ENCODE measurements at regions not wholly inside any gene's neighbourhood (a gene's known extent, or its start where the extent isn't known, plus 50 kb on each side); places are given as distances from the start of the nearest gene placed in this dataset.

DNA sequence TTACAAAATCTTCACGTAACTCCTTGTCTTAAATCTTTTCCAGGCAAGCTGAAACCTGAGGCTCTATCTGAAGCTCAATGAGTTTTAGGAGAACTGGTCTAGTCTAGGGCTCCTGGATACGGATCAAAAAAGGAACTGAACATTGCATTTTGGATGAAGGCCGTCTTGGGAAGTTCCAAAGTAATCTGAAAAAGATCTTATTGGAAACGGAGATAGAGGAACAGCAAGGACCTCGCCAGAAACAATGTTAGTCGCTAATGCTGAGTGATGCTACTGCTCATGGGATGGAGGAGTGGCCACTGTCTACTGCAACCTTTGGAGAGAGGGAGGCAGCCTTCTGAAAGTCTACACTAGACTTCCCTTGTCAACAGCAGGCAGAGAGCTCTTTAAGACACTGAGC lies 91.4 kb upstream of the ATXN1 start:
- DNase-seq (ENCODE audit: low spot score), result no peak
- BruUV-seq (replicated peaks), result no TSS peak
- H3K36me3 ChIP-seq (ENCODE audit: insufficient read depth, low read length, poor library complexity, severe bottlenecking), result no peaks in the 10 kb centered on the region
- peaks cover 47% of the 10 kb centered on the region for H3K4me1 ChIP-seq (ENCODE audit: insufficient read depth, low read length, poor library complexity, severe bottlenecking)
- POLR2A ChIA-PET (ENCODE audit: low non-redundant PET), result interaction anchor here (0.6 kb wide), 2 partner anchors 50 to 80 kb away, joined by 3 to 6 read pairs; no protein-coding TSS in a partner anchor
- CTCF ChIA-PET, result no interaction called here
- no peak overlapping the region for H3K27ac ChIP-seq (ENCODE audit: low read depth, low read length, poor library complexity, severe bottlenecking)
- H3K9me3 ChIP-seq (ENCODE audit: low read depth, low read length, poor library complexity, severe bottlenecking), result no peaks in the 10 kb centered on the region
- no peaks in the 10 kb centered on the region for H3K27me3 ChIP-seq (replicated peaks; ENCODE audit: insufficient read depth, low read depth, low read length, poor library complexity)
- intact Hi-C loops (cut with micrococcal nuclease; ENCODE audit: unreplicated experiment), result no loop called here
- H3K4me3 ChIP-seq (ENCODE audit: low read depth, low read length, poor library complexity, severe bottlenecking), result no peak overlapping the region
- TF ChIP-seq CTCF (conservative IDR thresholded peaks at IDR 0.05; ENCODE audit: low read depth, low read length) (no peak), EZH2 (IDR thresholded peaks at IDR 0.05; ENCODE audit: borderline replicate concordance, low read depth, low read length, poor library complexity, severe bottlenecking) (no peak)

GRCh38 chr6:16851758-16852157 lies 90.5 kb upstream of the ATXN1 start:
- H3K36me3 ChIP-seq (ENCODE audit: insufficient read depth, low read length, poor library complexity, severe bottlenecking), result no peaks in the 10 kb centered on the region
- BruUV-seq (replicated peaks), result no TSS peak
- no peak for DNase-seq (ENCODE audit: low spot score)
- H3K27me3 ChIP-seq (replicated peaks; ENCODE audit: insufficient read depth, low read depth, low read length, poor library complexity), result no peaks in the 10 kb centered on the region
- H3K4me1 ChIP-seq (ENCODE audit: insufficient read depth, low read length, poor library complexity, severe bottlenecking), result peaks cover 39% of the 10 kb centered on the region
- no peaks in the 10 kb centered on the region for H3K9me3 ChIP-seq (ENCODE audit: low read depth, low read length, poor library complexity, severe bottlenecking)
- intact Hi-C loops (cut with micrococcal nuclease; ENCODE audit: unreplicated experiment), result loop anchor here (1.0 kb wide), 1 partner anchor 96 kb away; no protein-coding TSS in a partner anchor
- ChIA-PET CTCF (no interaction called here), POLR2A (ENCODE audit: low non-redundant PET) (interaction anchor here (0.6 kb wide), 1 partner anchor 50 kb away, joined by 6 read pairs; no protein-coding TSS in a partner anchor)
- H3K27ac ChIP-seq (ENCODE audit: low read depth, low read length, poor library complexity, severe bottlenecking), result peak overlapping the region; percentile 6
- H3K4me3 ChIP-seq (ENCODE audit: low read depth, low read length, poor library complexity, severe bottlenecking), result no peak overlapping the region
- no peak for TF ChIP-seq CTCF (conservative IDR thresholded peaks at IDR 0.05; ENCODE audit: low read depth, low read length)
- TF ChIP-seq EZH2 (IDR thresholded peaks at IDR 0.05; ENCODE audit: borderline replicate concordance, low read depth, low read length, poor library complexity, severe bottlenecking), result no peak

DNA sequence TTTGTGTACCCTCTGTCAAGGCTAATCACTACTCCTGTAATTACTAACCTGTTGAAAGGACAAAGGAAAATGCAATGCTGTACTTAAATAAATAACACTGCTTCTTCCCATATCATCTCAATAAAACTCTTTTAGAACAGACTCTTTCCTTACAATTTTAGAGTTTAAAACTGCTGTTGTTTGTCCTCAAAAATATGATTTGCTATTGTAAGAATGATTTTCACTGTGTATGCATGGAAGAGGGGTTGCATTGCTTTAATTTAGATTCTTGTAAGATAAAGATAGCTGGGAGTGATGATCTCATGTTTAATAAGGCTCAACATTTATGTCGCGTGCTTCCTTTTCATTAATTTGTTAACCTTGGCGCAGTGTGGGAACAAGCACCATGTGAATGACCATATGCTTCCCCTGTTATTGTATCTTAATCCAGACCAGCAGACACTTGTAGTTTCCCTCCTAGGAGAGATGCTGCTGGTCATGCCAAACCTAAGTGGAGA lies 89.8 kb upstream of the ATXN1 start:
- no peak overlapping the region for H3K4me3 ChIP-seq (ENCODE audit: low read depth, low read length, poor library complexity, severe bottlenecking)
- no peaks in the 10 kb centered on the region for H3K36me3 ChIP-seq (ENCODE audit: insufficient read depth, low read length, poor library complexity, severe bottlenecking)
- peak; percentile 71 for DNase-seq (ENCODE audit: low spot score)
- TF ChIP-seq EZH2 (IDR thresholded peaks at IDR 0.05; ENCODE audit: borderline replicate concordance, low read depth, low read length, poor library complexity, severe bottlenecking), result no peak
- TF ChIP-seq CTCF (conservative IDR thresholded peaks at IDR 0.05; ENCODE audit: low read depth, low read length), result no peak
- BruUV-seq (replicated peaks), result no TSS peak
- no peaks in the 10 kb centered on the region for H3K9me3 ChIP-seq (ENCODE audit: low read depth, low read length, poor library complexity, severe bottlenecking)
- ChIA-PET CTCF (no interaction called here), POLR2A (ENCODE audit: low non-redundant PET) (no interaction called here)
- H3K27ac ChIP-seq (ENCODE audit: low read depth, low read length, poor library complexity, severe bottlenecking), result peak overlapping the region; percentile 52
- intact Hi-C loops (cut with micrococcal nuclease; ENCODE audit: unreplicated experiment), result loop anchor here (1.0 kb wide), 1 partner anchor 96 kb away; no protein-coding TSS in a partner anchor
- no peaks in the 10 kb centered on the region for H3K27me3 ChIP-seq (replicated peaks; ENCODE audit: insufficient read depth, low read depth, low read length, poor library complexity)
- peaks cover 37% of the 10 kb centered on the region for H3K4me1 ChIP-seq (ENCODE audit: insufficient read depth, low read length, poor library complexity, severe bottlenecking)
